A673 (cell line): ENCODE measurements at regions not wholly inside any gene's neighbourhood (a gene's known extent, or its start where the extent isn't known, plus 50 kb on each side); places are given as distances from the start of the nearest gene placed in this dataset.

Experiments used
- BruUV-seq: library from RNA; stranded (reverse); fragments of 400-500 nt; replicated peaks from 2 replicates; lab custom pipeline; 2021; lab: Mats Ljungman, UMichigan
- CTCF ChIA-PET: fragments of 300-600 bp; sonication (Branson Sonifier 250); formaldehyde crosslinking; loops from one replicate; lab custom pipeline; 2022; ENCODE audit warnings: antibody characterized with exemption; lab: Charles Lee
- POLR2A ChIA-PET: fragments of 300-600 bp; sonication (Branson Sonifier 250); formaldehyde crosslinking; loops from one replicate; lab custom pipeline; 2022; ENCODE audit warnings: antibody characterized with exemption; ENCODE audit not compliant: low non-redundant PET; lab: Charles Lee
- DNase-seq: peaks from one replicate; pipeline ENCODE4 v3.0.0-alpha.2; 2015; ENCODE audit warnings: low spot score
- H3K27ac ChIP-seq: fragments of 200-600 bp; sonication (generic); 2 replicates; pipeline ENCODE4 v1.5.1; 2016; ENCODE audit warnings: mixed run types, low read depth, mild to moderate bottlenecking, mixed read lengths, antibody characterized with exemption, low read length; ENCODE audit not compliant: poor library complexity, severe bottlenecking
- H3K27me3 ChIP-seq: fragments of 200-600 bp; sonication (generic); replicated peaks from 2 replicates; pipeline ENCODE4 v1.6.1; 2017; ENCODE audit warnings: mixed run types, low read depth, mild to moderate bottlenecking, mixed read lengths, antibody characterized with exemption, low read length; ENCODE audit not compliant: insufficient read depth, poor library complexity
- H3K36me3 ChIP-seq: fragments of 200-600 bp; sonication (generic); 2 replicates; pipeline ENCODE4 v1.6.1; 2016; ENCODE audit warnings: mixed run types, mild to moderate bottlenecking, mixed read lengths, antibody characterized with exemption, low read length; ENCODE audit not compliant: insufficient read depth, poor library complexity, severe bottlenecking
- H3K4me1 ChIP-seq: fragments of 200-600 bp; sonication (generic); 2 replicates; pipeline ENCODE4 v1.6.1; 2017; ENCODE audit warnings: mixed run types, mild to moderate bottlenecking, mixed read lengths, antibody characterized with exemption, low read length; ENCODE audit not compliant: insufficient read depth, poor library complexity, severe bottlenecking
- H3K4me3 ChIP-seq: fragments of 200-600 bp; sonication (generic); 2 replicates; pipeline ENCODE4 v1.5.1; 2016; ENCODE audit warnings: low read depth, mixed run types, mild to moderate bottlenecking, mixed read lengths, low read length; ENCODE audit not compliant: poor library complexity, severe bottlenecking
- H3K9me3 ChIP-seq: fragments of 200-600 bp; sonication (generic); 2 replicates; pipeline ENCODE4 v1.6.1; 2016; ENCODE audit warnings: mixed run types, low read depth, mild to moderate bottlenecking, mixed read lengths, antibody characterized with exemption, low read length; ENCODE audit not compliant: poor library complexity, severe bottlenecking
- CTCF ChIP-seq: fragments of 300-800, 200-600 bp; sonication (generic); conservative IDR thresholded peaks from 2 replicates; pipeline ENCODE4 v1.5.1; 2017; ENCODE audit warnings: low read depth, mild to moderate bottlenecking, antibody characterized with exemption, low read length, moderate library complexity, mixed read lengths
- EZH2 ChIP-seq: fragments of 200-600 bp; sonication (generic); IDR thresholded peaks from 2 replicates; pipeline ENCODE4 v1.6.1; 2017; ENCODE audit warnings: borderline replicate concordance, low read depth, mild to moderate bottlenecking, mixed read lengths, antibody characterized with exemption, low read length; ENCODE audit not compliant: poor library complexity, severe bottlenecking
- intact Hi-C: fragments of 100-400 bp; cut with micrococcal nuclease; formaldehyde crosslinking; loops from one replicate; pipeline ENCODE4 v1.10.0; 2022; ENCODE audit not compliant: unreplicated experiment

DNA sequence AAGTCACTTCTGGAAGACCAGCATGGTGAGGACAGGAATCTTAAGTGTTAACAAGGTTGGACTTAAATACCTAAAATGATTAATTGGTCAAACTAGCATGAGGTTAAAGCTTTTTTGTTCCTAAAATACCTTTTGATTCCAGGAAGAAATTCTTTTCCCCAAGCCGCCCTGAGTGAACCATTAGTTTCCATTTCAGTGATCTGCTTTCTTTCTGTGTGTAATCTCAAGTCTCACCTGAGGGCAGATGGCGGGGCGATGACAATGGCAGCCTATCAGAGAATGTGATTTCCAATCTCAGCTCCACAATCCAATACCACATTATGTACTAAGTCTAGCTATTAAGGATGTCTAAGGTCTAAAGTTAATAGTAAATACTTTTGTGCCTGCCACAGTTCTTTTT lies 390.9 kb upstream of the SGCG start:
- ChIA-PET CTCF (no interaction called here), POLR2A (no interaction called here)
- H3K4me3 ChIP-seq = no peak overlapping the region
- TF ChIP-seq EZH2 (no peak), CTCF (no peak)
- DNase-seq = no peak
- H3K36me3 ChIP-seq = no peaks in the 10 kb centered on the region
- no peaks in the 10 kb centered on the region for H3K4me1 ChIP-seq
- intact Hi-C loops = loop anchor here (10.0 kb wide), 1 partner anchor 1305 kb away; no protein-coding TSS in a partner anchor
- H3K27ac ChIP-seq = no peak overlapping the region
- no TSS peak for BruUV-seq
- no peaks in the 10 kb centered on the region for H3K27me3 ChIP-seq
- no peaks in the 10 kb centered on the region for H3K9me3 ChIP-seq

- TF ChIP-seq EZH2 (no peak), CTCF (no peak)
- ChIA-PET POLR2A (no interaction called here), CTCF (no interaction called here)
- no peaks in the 10 kb centered on the region for H3K36me3 ChIP-seq
- H3K9me3 ChIP-seq = no peaks in the 10 kb centered on the region
- DNase-seq = no peak
- H3K4me1 ChIP-seq = no peaks in the 10 kb centered on the region
- no peak overlapping the region for H3K27ac ChIP-seq
- H3K27me3 ChIP-seq = no peaks in the 10 kb centered on the region
- no TSS peak for BruUV-seq
- intact Hi-C loops = loop anchor here (10.0 kb wide), 1 partner anchor 1309 kb away; no protein-coding TSS in a partner anchor
- no peak overlapping the region for H3K4me3 ChIP-seq
Measured at GRCh38 chr13:22793598-22794134, 387.1 kb upstream of the SGCG start.

- ChIA-PET CTCF (interaction anchor here (0.6 to 1.5 kb wide), 15 partner anchors 27 to 1474 kb away, joined by 3 to 13 read pairs (median 5); no protein-coding TSS in a partner anchor), POLR2A (no interaction called here)
- TF ChIP-seq CTCF = no peak
- no peak for TF ChIP-seq EZH2
- H3K9me3 ChIP-seq = no peaks in the 10 kb centered on the region
- no peaks in the 10 kb centered on the region for H3K27me3 ChIP-seq
- no peaks in the 10 kb centered on the region for H3K4me1 ChIP-seq
- intact Hi-C loops = loop anchor here (1.0 to 5.0 kb wide), 3 partner anchors 220 to 372 kb away; no protein-coding TSS in a partner anchor
- H3K4me3 ChIP-seq = no peak overlapping the region
- H3K27ac ChIP-seq = no peak overlapping the region
- no peak for DNase-seq
- BruUV-seq = no TSS peak
- no peaks in the 10 kb centered on the region for H3K36me3 ChIP-seq
Measured at GRCh38 chr13:22800526-22801401, 380.0 kb upstream of the SGCG start.
